Stomach (tissue), 4 donors: ENCODE measurements at regions not wholly inside any gene's neighbourhood (a gene's known extent, or its start where the extent isn't known, plus 50 kb on each side); places are given as distances from the start of the nearest gene placed in this dataset.

Source experiments
- POLR2A ChIP-seq, 4 donors: fragments of 450-650 bp; IDR thresholded peaks; one replicate each; pipeline ENCODE4 v1.6.1; 2016; ENCODE audit warnings: antibody characterized with exemption in 4 of 4, control low read depth in 2 of 4, mild to moderate bottlenecking in 1 of 4, moderate library complexity in 1 of 4
- POLR2AphosphoS5 ChIP-seq, 3 donors: sonication (generic); formaldehyde crosslinking; IDR thresholded peaks; one replicate each; pipeline ENCODE4 v1.6.1; 2016; ENCODE audit warnings: antibody characterized with exemption in 3 of 3
- TF ChIP-seq, protein P1 (sequence below), 7 experiments: fragments of 450-650 bp in 4 of 7; fragments of 200-600 bp in 3 of 7; sonication (generic) in 3 of 7; IDR thresholded peaks; one replicate each; pipeline ENCODE4 v1.5.1; 2016 to 2019; ENCODE audit warnings: antibody characterized with exemption in 7 of 7, control low read depth in 2 of 7, mild to moderate bottlenecking in 1 of 7

- TF ChIP-seq, protein P1, sequence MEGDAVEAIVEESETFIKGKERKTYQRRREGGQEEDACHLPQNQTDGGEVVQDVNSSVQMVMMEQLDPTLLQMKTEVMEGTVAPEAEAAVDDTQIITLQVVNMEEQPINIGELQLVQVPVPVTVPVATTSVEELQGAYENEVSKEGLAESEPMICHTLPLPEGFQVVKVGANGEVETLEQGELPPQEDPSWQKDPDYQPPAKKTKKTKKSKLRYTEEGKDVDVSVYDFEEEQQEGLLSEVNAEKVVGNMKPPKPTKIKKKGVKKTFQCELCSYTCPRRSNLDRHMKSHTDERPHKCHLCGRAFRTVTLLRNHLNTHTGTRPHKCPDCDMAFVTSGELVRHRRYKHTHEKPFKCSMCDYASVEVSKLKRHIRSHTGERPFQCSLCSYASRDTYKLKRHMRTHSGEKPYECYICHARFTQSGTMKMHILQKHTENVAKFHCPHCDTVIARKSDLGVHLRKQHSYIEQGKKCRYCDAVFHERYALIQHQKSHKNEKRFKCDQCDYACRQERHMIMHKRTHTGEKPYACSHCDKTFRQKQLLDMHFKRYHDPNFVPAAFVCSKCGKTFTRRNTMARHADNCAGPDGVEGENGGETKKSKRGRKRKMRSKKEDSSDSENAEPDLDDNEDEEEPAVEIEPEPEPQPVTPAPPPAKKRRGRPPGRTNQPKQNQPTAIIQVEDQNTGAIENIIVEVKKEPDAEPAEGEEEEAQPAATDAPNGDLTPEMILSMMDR (IDR thresholded peaks at IDR 0.05), result no peak
- TF ChIP-seq POLR2A (IDR thresholded peaks at IDR 0.05) (no peak), POLR2AphosphoS5 (IDR thresholded peaks at IDR 0.05) (no peak)
Measured at GRCh38 chr10:120347644-120348043, 109.4 kb upstream of the PLPP4 start.
